Activated CD4-positive, alpha-beta T cell treated with anti-CD3 and anti-CD28 coated beads, Interleukin-2, amount 50 U/mL, for 1 hour (primary cell): ENCODE measurements at regions not wholly inside any gene's neighbourhood (a gene's known extent, or its start where the extent isn't known, plus 50 kb on each side); places are given as distances from the start of the nearest gene placed in this dataset.
"Not testable (repeated sequence)": the region's sequence is repeated elsewhere in the genome, so short reads cannot be mapped to it uniquely, and the experiment has no call there.

Experiments used
- DNase-seq: peaks from one replicate; pipeline ENCODE4 v3.0.0-alpha.2; 2020

GRCh38 chr1:219072329-219072728 lies 101.3 kb upstream of the LYPLAL1 start:
- no peak for DNase-seq

GRCh38 chr1:219074084-219074728 lies 99.5 kb upstream of the LYPLAL1 start:
- no peak for DNase-seq

DNA sequence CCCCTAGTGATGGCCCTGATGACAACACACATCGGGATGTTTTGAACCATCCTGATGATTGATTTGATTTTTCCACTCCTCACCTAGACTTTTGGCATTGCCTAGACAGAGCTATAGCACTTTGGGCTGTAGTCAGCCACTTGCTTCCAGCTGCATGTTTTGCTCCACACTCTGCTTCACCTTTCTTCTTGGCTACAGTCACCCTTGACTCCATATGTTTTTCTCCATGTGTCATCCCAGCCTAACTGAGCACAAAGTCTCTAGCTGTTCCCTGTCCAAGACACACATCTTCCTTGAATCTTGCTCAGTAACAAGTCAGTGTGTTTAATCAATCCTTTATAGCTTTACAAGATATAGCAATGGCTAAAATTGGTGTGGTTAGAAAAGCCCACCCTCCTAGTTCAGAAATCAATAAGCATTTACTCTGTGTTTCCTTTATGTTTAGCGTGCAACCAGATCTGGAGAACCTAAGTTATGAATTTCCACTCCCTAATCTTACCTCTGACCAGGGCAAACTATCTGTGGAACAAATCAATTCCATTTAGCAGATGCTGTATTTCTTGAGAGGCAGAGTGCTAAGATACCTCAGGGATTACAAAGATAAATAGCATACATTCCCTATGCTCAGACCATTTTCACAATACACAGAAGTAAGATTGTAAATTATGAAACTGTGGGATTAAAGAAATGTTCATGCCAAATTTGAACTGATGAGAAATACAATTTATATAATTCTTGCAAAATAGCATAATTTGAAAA lies 98.4 kb upstream of the LYPLAL1 start:
- no peak for DNase-seq

DNA sequence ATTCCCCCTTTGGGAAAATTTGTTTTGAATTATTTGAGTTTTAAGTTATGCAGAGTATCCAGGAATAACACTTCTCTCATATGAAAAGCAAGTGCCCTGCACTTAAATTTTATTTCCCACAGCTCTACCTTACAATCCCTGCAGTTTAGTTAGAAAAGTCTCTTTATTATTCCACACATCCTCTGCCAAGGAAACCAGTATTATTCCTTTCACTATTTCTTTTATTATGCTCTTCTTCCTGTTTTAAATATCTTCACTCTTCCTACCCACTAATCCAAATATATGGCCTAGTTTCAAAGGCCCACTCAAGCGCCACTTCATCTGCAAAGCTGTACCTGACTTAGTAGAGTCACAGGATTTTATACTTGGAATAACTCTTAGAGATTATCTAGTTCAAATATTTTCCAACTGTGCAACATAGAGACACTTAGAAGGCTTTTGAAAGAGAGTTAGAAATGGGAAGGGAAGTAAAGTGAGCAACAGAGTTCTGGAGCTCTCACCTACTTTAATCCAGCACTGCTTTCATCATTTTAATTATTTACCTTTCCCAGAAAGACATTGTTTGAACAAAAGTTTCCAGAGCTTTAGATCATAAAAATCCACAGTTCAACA lies 97.2 kb upstream of the LYPLAL1 start:
- no peak for DNase-seq

- not testable (repeated sequence) for DNase-seq
Observed at GRCh38 chr1:219077767-219078166, 95.9 kb upstream of the LYPLAL1 start.

- no peak for DNase-seq
Observed at GRCh38 chr1:219081943-219082925, 91.4 kb upstream of the LYPLAL1 start.

GRCh38 chr1:219083631-219084030 lies 90.0 kb upstream of the LYPLAL1 start:
- DNase-seq = no peak

DNA sequence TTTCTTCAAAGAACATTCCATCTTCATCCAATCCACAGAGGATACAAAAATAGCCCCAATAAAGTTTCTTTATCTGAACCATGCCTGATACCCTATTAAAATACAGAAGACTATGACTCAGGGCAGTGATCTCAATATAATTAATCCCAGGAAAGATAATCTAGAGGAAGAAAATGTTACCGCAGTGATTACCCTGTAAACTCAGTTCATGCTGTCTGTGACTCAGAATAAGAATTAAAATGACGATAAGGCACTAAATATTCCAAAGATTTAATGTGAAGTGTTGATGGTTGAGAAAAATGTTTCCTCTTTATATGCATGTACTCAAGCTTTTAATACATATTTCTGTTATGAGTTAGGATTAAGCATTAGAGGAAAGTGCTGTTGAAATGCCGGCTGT lies 88.6 kb upstream of the LYPLAL1 start:
- DNase-seq = no peak

- DNase-seq = no peak
Observed at GRCh38 chr1:219085988-219086387, 87.7 kb upstream of the LYPLAL1 start.

- no peak for DNase-seq
Observed at GRCh38 chr1:219086956-219087469, 86.7 kb upstream of the LYPLAL1 start.

- no peak for DNase-seq
Observed at GRCh38 chr1:219088778-219089557, 84.7 kb upstream of the LYPLAL1 start.

DNA sequence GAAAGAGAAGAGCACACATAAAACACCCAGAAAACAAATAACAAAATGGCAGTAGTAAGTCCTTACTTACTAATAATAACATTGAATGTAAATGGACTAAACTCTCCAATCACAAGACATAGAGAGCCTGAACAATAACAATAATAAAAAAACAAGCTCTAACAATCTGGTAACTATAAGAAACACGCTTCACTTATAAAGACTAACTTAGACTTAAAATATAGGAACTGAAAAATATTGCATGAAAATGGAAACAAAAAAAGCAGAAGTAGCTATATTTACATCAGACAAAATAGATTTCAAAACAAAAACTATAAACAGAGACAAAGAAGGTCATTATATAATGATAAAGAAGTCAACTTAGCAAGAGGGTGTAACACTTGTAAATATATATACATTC lies 83.1 kb upstream of the LYPLAL1 start:
- no peak for DNase-seq

DNA sequence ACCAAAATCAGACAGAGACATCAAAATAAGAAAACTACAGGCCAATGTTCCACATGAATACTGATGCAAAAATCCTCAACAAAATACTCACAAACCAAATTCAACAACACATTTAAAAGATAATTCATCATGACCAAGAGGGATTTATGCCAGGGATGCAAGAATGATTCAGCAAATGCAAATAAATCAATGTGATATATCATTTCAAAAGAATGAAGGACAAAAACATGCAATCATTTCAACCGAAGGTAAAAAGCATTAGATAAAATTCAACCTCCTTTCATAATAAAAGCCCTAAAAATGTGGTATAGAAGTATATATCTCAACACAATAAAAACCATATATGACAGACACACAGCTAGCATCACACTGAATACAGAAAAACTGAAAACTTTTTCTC lies 81.5 kb upstream of the LYPLAL1 start:
- DNase-seq = no peak

GRCh38 chr1:219099307-219099706 lies 74.4 kb upstream of the LYPLAL1 start:
- no peak for DNase-seq

DNA sequence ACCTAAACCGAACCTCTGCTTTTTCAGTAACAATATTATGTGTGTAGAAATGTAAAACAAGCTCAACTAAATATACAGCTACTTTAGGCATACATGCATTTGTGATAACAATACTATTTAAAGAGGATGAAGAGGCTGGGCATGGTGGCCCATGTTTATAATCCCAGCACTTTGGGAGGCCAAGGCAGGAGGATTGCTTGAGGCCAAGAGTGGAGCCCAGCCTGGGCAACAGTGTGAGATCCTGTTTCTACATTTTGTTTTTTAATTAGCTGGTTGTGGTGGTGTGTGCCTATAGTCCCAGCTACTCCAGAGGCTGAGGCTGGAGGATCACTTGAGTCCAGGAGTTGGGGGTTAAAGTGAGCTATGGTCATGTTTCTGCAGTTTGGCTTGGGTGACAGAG lies 73.6 kb upstream of the LYPLAL1 start:
- DNase-seq = no peak

- not testable (repeated sequence) for DNase-seq
Observed at GRCh38 chr1:219102466-219102865, 71.2 kb upstream of the LYPLAL1 start.

GRCh38 chr1:219105893-219106292 lies 67.8 kb upstream of the LYPLAL1 start:
- no peak for DNase-seq

DNA sequence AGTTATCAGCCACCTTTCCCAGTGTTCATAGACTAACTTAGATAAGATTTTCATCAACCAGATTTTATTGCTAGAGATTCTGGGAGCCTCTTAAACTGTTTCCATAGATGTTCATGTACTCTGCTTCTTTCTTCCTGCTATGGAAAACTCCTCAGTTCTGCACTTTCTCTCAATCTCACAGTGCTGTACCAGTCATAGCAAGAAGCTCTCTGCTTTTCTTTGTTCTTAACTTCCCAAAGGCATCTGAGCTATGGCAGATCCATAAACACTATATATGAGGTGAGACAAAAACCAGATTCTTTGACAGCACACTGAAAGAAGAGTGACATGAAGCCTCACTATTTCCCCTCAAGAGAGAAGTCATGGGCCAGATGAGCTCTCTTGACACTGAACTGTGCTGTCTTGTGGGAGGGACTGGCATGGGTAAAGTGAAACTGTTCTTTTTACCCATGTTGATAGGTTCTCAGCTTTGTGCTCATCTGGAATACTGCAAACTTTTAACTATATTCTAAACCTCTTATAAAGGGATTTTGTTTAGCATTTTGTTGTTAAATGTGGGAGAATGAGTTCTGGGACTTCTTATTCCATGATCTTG lies 64.2 kb upstream of the LYPLAL1 start:
- DNase-seq = no peak

GRCh38 chr1:219113261-219113660 lies 60.4 kb upstream of the LYPLAL1 start:
- no peak for DNase-seq

- no peak for DNase-seq
Observed at GRCh38 chr1:219114014-219114413, 59.7 kb upstream of the LYPLAL1 start.

- DNase-seq = no peak
Observed at GRCh38 chr1:219119839-219120238, 53.8 kb upstream of the LYPLAL1 start.
